AG09319 (cell line): ENCODE measurements at regions not wholly inside any gene's neighbourhood (a gene's known extent, or its start where the extent isn't known, plus 50 kb on each side); places are given as distances from the start of the nearest gene placed in this dataset.

ENCODE experiments used
- DNase-seq: peaks from one replicate; pipeline ENCODE4 v3.0.0-alpha.2; 2010; ENCODE audit warnings: low read depth; ENCODE audit errors: extremely low read depth
- TF ChIP-seq, protein P1 (sequence below): IDR thresholded peaks from 2 replicates; pipeline ENCODE4 v1.5.1; 2011; ENCODE audit warnings: low read depth, mild to moderate bottlenecking, inconsistent platforms, low read length, moderate library complexity

DNA sequence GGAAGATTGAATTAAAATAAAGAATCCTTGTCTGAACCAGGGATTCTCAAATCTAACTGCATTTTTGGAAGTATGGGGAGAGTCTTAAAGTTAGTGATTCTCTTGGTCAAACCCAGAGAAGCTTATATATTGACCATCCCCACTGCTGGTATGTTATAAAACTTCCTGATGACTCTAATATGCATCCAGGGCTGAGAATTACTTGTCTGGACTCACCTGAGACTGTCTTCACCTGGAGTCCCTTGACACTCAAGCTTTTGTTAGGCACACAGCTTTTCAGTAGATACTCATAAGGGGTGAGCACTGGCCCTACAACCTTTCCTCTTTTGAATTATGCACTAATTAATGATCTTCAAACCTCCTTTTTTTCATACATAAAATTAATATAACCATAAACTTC, 149.6 kb upstream of the GULP1 start:
- TF ChIP-seq, protein P1, sequence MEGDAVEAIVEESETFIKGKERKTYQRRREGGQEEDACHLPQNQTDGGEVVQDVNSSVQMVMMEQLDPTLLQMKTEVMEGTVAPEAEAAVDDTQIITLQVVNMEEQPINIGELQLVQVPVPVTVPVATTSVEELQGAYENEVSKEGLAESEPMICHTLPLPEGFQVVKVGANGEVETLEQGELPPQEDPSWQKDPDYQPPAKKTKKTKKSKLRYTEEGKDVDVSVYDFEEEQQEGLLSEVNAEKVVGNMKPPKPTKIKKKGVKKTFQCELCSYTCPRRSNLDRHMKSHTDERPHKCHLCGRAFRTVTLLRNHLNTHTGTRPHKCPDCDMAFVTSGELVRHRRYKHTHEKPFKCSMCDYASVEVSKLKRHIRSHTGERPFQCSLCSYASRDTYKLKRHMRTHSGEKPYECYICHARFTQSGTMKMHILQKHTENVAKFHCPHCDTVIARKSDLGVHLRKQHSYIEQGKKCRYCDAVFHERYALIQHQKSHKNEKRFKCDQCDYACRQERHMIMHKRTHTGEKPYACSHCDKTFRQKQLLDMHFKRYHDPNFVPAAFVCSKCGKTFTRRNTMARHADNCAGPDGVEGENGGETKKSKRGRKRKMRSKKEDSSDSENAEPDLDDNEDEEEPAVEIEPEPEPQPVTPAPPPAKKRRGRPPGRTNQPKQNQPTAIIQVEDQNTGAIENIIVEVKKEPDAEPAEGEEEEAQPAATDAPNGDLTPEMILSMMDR, result no peak
- DNase-seq, result no peak

DNA sequence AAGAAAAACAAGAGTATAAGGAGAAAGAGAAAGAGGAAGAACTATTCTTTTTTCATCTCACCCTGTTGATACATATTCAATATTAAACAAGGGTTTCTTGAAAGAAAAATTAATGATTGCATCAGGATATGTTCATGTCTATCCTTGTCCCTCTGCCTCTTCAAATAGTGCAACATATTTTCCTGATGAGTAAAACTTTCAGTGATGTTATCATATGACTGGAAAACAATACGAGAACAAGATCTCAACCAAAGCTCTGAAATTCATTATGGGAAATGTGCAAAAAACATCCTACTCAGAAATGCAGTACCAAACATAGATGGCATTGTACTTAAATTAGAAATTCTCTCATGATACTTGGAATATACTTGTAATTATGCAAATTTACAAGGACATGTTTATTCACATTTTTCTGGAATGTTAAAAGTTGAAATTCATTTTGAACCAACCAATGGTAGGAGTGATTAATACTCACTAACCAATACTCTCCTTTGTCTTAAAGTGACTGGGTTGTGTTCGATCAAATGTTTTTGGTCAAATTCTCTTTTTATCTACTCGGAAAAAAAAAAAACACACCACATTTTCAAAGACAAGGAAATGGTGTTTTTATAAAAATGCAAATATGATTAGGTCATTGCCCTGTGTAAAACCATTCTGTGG, 148.9 kb upstream of the GULP1 start:
- TF ChIP-seq, protein P1, result no peak
- no peak for DNase-seq

DNA sequence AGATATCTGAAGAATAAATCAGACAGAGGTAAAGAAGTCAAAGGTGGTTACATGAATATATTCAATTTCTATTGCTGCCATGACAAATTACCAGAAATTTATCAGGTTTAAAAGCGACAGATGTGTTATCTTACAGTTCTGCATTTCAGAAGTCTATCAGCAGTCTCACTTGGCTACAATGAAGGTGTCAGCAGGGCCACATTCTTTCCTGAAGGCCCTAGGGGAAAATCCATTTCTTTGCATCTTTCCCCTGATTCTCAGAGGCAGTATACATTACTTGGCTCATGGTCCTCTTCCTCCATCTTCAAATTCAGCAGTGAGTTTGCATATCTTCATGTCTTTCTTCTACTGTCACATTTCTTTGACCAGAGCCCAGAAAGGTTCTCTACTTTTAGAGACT, 145.8 kb upstream of the GULP1 start:
- no peak for DNase-seq
- TF ChIP-seq, protein P1, result no peak

DNA sequence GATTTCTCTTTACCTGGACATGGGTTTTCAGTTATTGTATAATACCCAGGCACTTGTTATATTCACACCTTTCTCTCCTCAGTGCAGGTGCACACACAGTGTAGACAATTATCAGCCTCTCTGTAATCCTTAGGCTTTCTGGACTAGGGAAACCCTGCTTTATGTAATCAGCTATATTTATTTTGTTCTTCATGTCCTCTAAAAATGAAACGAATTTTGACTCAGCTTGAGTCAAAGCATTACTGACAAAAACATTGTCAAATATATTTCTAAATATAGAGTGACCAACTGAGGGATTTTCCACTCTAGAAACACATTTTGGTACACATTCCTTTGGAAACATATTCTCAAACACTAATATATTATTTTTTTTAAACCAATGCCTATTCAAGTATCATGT, 144.8 kb upstream of the GULP1 start:
- TF ChIP-seq, protein P1, result no peak
- DNase-seq, result no peak

DNA sequence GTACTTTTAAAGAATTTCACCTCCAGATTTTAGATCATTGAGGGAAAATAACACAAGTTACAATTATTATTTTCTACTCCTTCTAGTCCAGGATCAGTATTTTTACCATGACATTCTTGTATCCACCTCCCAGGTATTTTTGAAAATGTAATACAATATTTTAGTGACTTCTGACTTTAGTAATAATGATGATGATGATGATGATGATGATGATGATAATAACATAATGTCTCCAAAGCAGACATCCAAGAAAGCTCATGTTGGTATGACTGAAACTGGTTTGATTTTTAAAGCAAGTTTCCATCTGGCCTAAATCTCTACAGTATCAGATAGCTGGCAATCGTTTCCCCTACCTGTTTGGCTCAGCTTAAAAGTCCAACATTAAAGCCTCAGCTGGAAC, 140.0 kb upstream of the GULP1 start:
- TF ChIP-seq, protein P1, result no peak
- no peak for DNase-seq

DNA sequence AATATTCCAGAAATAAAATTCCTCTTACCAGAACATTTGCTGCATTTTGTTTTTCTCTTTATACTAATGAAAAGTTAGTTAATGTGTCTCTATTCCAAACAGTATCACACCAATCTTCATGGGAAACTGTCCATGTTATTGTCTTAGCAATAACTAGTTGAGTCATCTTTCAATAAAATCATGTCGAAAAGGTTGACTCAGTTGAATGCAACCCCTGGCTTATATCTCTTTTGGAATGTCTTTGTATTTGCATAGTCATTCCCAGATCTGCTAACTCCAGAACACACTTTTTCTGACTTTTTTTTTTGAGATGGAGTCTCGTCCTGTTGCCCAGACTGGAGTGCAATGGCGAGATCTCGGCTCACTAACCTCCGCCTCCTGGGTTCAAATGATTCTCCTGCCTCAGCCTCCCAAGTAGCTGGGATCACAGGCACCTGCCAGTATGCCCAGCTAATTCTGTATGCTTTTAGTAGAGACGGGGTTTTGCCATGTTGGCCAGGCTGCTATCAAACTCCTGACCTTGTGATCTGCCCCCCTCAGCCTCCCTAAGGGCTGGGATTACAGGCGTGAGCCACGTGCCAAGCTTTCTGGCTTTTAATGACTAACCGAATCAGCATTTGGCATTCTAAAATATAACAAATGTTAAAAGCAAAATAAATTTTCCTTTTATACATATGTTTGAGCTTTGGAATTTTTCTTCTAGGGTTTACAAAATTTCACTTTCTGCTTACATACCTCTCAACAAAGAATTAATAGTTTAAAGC, 133.2 kb upstream of the GULP1 start:
- TF ChIP-seq, protein P1, result no peak
- no peak for DNase-seq

DNA sequence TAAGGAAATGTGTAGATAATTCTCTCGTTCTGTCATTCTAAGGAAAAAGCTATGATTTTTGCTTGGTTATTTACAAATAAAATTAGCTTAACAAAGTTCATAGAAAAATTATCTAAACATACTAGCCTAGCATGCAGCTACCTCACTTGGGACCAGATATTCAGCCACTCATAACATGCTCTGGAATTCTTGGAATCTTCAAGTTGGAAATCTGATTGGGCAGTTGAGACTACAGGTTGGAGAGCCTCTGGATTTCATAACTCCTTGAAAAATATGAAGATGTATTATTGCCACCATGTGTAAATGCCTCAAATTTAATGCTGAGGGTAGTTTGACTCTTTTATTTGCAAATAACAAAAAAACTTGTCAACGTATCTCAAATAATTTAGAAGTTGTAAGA, 132.2 kb upstream of the GULP1 start:
- TF ChIP-seq, protein P1, result no peak
- no peak for DNase-seq
